Esophagus squamous epithelium (tissue), 5 donors: ENCODE measurements at regions not wholly inside any gene's neighbourhood (a gene's known extent, or its start where the extent isn't known, plus 50 kb on each side); places are given as distances from the start of the nearest gene placed in this dataset.
A peak's percentile ranks its signal among the peaks of the same experiment; 100 is the strongest.

ENCODE experiments used
- DNase-seq: peaks from one replicate; lab custom pipeline; 2025; lab: John Stamatoyannopoulos, UW
- H3K27ac ChIP-seq, 4 donors: fragments of 200-600 bp; sonication (generic); one replicate each; pipeline ENCODE4 v1.5.1; 2016 to 2019; ENCODE audit warnings: mild to moderate bottlenecking in 1 of 4
- H3K27me3 ChIP-seq, 4 donors: fragments of 200-600 bp; sonication (generic); 1 replicate in 3 of 4; 2 replicates in 1 of 4; pipeline versions ENCODE4 v1.5.1 to v1.6.0; 2017 to 2021; ENCODE audit warnings: antibody characterized with exemption in 1 of 4
- H3K36me3 ChIP-seq, 3 donors: fragments of 200-600 bp; sonication (generic); one replicate each; pipeline ENCODE4 v1.5.1; 2016 to 2019
- H3K4me1 ChIP-seq, 3 donors: fragments of 200-600 bp; sonication (generic); one replicate each; pipeline ENCODE4 v1.5.1; 2017 to 2019
- H3K4me3 ChIP-seq, 4 donors: fragments of 200-600 bp; sonication (generic); 1 replicate in 3 of 4; 2 replicates in 1 of 4; pipeline ENCODE4 v1.5.1; 2016 to 2019; ENCODE audit warnings: mild to moderate bottlenecking in 2 of 4, moderate library complexity in 1 of 4
- H3K9me3 ChIP-seq, 3 donors: fragments of 200-600 bp; sonication (generic); one replicate each; pipeline ENCODE4 v1.5.1; 2016 to 2019
- POLR2A ChIP-seq, 4 donors: fragments of 450-650 bp; IDR thresholded peaks; one replicate each; pipeline ENCODE4 v1.6.1; 2017; ENCODE audit warnings: antibody characterized with exemption in 4 of 4, mild to moderate bottlenecking in 4 of 4, moderate library complexity in 3 of 4
- WGBS, 2 donors: methylation state at CpG; one replicate each; pipeline ENCODE4 v1.1.5; 2018; 5-methylcytosine and 5-hydroxymethylcytosine counted together
- intact Hi-C: fragments of 100-400 bp; cut with DNase I; formaldehyde crosslinking; loops from one replicate; pipeline ENCODE4 v1.15.0; 2022
- TF ChIP-seq, protein P1 (sequence below), 6 experiments: fragments of 450-650 bp in 4 of 6; fragments of 200-600 bp in 2 of 6; sonication (generic) in 2 of 6; IDR thresholded peaks; one replicate each; pipeline ENCODE4 v1.5.1; 2016 to 2019; ENCODE audit warnings: antibody characterized with exemption in 6 of 6, mild to moderate bottlenecking in 4 of 6, moderate library complexity in 4 of 6
- donor health status: DM: yes; HTN: yes; CAD: no.

DNA sequence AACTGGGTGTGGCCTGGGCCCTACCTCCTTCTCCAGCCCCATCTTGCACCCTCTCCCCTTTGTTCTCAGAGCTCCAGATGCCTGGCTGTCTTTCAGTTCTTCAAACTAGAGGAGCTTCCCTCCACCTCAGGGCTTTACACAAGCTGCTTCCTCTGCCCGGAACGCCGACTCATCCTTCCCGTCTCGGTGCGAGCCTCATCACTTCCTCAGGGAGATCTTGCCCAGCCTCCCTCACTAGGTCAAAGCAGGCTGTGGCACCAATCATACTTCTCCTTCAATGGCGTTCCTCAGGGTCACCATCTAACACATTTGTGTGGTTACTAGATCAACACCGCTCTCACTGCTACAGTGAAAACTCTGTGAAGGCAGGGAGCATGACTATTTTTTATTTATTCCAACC is 56.2 kb upstream of the ZSWIM6 start:
- DNase-seq = no peak
- peak overlapping the region in 2 of 4 donors; percentile 36 to 61 for H3K27ac ChIP-seq
- H3K4me1 ChIP-seq = peaks cover 19 to 47% (median 25%) of the 10 kb centered on the region in 3 donors
- H3K4me3 ChIP-seq = no peak overlapping the region
- no peak for TF ChIP-seq POLR2A (IDR thresholded peaks at IDR 0.05)
- TF ChIP-seq, protein P1, sequence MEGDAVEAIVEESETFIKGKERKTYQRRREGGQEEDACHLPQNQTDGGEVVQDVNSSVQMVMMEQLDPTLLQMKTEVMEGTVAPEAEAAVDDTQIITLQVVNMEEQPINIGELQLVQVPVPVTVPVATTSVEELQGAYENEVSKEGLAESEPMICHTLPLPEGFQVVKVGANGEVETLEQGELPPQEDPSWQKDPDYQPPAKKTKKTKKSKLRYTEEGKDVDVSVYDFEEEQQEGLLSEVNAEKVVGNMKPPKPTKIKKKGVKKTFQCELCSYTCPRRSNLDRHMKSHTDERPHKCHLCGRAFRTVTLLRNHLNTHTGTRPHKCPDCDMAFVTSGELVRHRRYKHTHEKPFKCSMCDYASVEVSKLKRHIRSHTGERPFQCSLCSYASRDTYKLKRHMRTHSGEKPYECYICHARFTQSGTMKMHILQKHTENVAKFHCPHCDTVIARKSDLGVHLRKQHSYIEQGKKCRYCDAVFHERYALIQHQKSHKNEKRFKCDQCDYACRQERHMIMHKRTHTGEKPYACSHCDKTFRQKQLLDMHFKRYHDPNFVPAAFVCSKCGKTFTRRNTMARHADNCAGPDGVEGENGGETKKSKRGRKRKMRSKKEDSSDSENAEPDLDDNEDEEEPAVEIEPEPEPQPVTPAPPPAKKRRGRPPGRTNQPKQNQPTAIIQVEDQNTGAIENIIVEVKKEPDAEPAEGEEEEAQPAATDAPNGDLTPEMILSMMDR (IDR thresholded peaks at IDR 0.05) = no peak
- H3K36me3 ChIP-seq = no peaks in the 10 kb centered on the region
- WGBS, 2 donors = 31 to 51% methylated on average over 8 of the region's 8 CpGs
- no peaks in the 10 kb centered on the region for H3K9me3 ChIP-seq
- intact Hi-C loops = no loop called here
- H3K27me3 ChIP-seq = no peaks in the 10 kb centered on the region

DNA sequence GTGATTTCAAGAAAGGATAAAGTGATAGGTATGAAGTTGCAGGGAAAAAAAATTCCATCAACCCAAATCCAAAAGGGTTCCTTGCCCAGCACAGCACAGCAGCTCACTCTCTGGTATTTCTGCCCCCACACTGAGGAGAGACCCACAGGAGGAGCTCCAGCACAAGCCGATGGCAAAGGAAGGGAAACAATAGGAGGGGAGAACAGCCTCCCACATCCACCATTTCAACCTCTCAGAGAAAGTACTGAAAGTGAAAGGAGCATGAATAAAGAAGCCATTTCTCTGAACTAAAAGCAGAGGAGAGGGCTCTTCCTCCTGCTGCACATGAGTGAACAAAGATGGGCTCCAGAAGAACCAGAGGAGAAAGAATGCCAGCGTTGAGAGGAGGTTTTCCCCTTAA is 54.9 kb upstream of the ZSWIM6 start:
- Histone ChIP-seq H3K27me3 (no peaks in the 10 kb centered on the region), H3K36me3 (no peaks in the 10 kb centered on the region), H3K4me3 (peak overlapping the region in 1 of 4 donors; percentile 7), H3K9me3 (no peaks in the 10 kb centered on the region), H3K4me1 (peaks cover 19 to 53% (median 26%) of the 10 kb centered on the region in 3 donors), H3K27ac (peak overlapping the region; percentile 33 to 77 (median 65))
- DNase-seq = no peak
- TF ChIP-seq POLR2A (IDR thresholded peaks at IDR 0.05) = no peak
- TF ChIP-seq, protein P1 (IDR thresholded peaks at IDR 0.05) = peak in 1 of 6 experiments; percentile 6
- intact Hi-C loops = no loop called here
- 15 to 23% methylated on average over 2 of the region's 2 CpGs for WGBS, 2 donors

DNA sequence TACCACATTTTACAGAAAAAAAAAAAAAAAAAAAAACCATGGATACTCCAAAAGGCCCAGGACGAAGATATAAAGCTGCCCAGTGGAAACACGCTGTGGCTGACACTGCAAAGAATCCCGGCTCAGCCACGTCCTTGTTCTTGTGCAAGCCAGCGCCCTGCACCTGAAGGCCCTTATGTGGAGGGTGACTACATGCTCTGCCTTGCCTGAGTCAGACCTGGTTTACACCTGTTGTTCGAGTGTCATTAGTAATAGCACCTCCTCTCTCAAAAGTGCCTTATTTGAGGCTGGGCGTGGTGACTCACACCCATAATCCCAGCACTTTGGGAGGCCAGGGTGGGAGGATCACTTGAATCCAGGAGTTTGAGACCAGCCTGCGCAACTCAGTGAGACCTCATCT is 54.3 kb upstream of the ZSWIM6 start:
- H3K4me3 ChIP-seq = no peak overlapping the region
- TF ChIP-seq, protein P1 (IDR thresholded peaks at IDR 0.05) = no peak
- no peak for TF ChIP-seq POLR2A (IDR thresholded peaks at IDR 0.05)
- H3K9me3 ChIP-seq = no peaks in the 10 kb centered on the region
- H3K27ac ChIP-seq = peak overlapping the region in 3 of 4 donors; percentile 33 to 77 (median 71)
- intact Hi-C loops = no loop called here
- DNase-seq = no peak
- peaks cover 19 to 53% (median 26%) of the 10 kb centered on the region in 3 donors for H3K4me1 ChIP-seq
- 55 to 64% methylated on average over 7 to 8 of the region's 8 CpGs for WGBS, 2 donors
- no peaks in the 10 kb centered on the region for H3K36me3 ChIP-seq
- H3K27me3 ChIP-seq = no peaks in the 10 kb centered on the region

DNA sequence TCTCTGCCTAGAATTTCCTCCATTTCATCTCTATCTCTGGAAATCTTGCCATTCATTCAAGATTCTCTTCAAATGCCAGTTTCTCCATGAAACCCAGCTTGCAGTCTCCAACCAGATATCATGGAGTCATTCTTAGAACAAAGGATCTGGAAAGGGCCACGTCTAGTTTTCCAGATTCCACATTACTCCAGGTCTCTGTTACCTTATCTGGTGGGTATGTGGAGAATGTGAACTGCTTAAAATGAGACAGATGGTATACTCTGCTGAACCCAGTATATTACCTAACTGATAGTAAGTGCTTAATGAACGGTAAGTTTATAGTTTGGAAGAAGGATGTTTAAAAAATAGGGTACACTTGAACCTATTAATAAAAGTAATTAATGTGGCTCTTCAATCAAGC is 52.3 kb upstream of the ZSWIM6 start:
- WGBS, 2 donors = 70 to 75% methylated on average over 2 of the region's 2 CpGs
- no peak for TF ChIP-seq POLR2A (IDR thresholded peaks at IDR 0.05)
- TF ChIP-seq, protein P1 (IDR thresholded peaks at IDR 0.05) = no peak
- H3K9me3 ChIP-seq = no peaks in the 10 kb centered on the region
- no peak overlapping the region for H3K4me3 ChIP-seq
- no peaks in the 10 kb centered on the region for H3K36me3 ChIP-seq
- H3K27ac ChIP-seq = peak overlapping the region in 1 of 4 donors; percentile 29
- intact Hi-C loops = no loop called here
- no peaks in the 10 kb centered on the region for H3K27me3 ChIP-seq
- no peak for DNase-seq
- peaks cover 19 to 52% (median 26%) of the 10 kb centered on the region in 3 donors for H3K4me1 ChIP-seq

DNA sequence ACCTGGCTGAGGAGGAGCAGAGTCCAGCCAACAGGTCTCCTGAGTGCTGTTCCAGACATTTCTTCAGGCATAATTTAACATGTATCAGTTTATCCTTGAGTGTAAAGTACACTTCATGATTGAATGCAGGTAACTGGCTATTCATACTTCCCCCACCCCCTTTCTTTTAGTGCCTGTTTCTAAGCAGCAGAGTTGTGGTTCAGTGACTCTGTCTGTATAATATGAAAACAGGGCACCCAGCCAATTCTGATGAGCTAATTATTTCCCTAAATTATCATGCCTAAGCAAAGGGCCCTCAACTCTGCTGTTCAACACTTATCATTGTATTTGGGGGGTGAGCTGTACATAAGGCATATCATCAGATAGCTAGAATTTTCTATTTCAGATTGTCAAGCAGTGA is 51.9 kb upstream of the ZSWIM6 start:
- no peak for DNase-seq

More for the DNA sequence above, 51.9 kb upstream of the ZSWIM6 start:
- no peak overlapping the region for H3K4me3 ChIP-seq
- H3K27me3 ChIP-seq = no peaks in the 10 kb centered on the region
- no peak for TF ChIP-seq POLR2A (IDR thresholded peaks at IDR 0.05)
- TF ChIP-seq, protein P1 (IDR thresholded peaks at IDR 0.05) = no peak
- peak overlapping the region in 1 of 4 donors; percentile 47 for H3K27ac ChIP-seq
- H3K36me3 ChIP-seq = no peaks in the 10 kb centered on the region
- no peaks in the 10 kb centered on the region for H3K9me3 ChIP-seq
- intact Hi-C loops = no loop called here
- H3K4me1 ChIP-seq = peaks cover 19 to 47% (median 26%) of the 10 kb centered on the region in 3 donors
